ENCODE measurements at regions not wholly inside any gene's neighbourhood (a gene's known extent, or its start where the extent isn't known, plus 50 kb on each side); places are given as distances from the start of the nearest gene placed in this dataset.

DNA sequence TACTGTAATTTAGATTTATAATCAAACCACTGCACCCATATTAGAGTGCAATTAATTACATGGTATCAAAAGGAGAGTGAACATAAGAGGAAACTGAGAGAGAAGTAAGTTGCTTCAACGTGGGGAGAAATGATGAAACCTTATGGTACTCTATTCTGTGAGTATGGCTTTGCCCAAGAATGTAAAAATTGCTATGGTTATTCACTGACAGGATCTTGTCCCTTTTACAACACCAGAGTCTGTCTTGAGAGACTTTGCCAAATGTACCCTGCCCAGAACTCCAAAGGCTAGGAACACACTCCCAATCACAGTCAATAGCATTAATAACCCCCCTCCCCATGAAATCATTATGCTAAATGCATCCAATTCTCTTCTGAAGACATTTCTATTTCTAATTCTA lies 974.8 kb upstream of the POU3F3 start:
- H3K79me2 ChIP-seq (ENCODE audit: control insufficient read depth, insufficient read depth, low read length) = no peaks in the 10 kb centered on the region
- no peak overlapping the region for H3K9ac ChIP-seq (ENCODE audit: insufficient read depth, low read length)
- H3K27me3 ChIP-seq (ENCODE audit: control insufficient read depth, insufficient read depth, low read length) = no peaks in the 10 kb centered on the region
- H3K4me3 ChIP-seq (replicated peaks in 1 of 4; ENCODE audit: control extremely low read depth in 1 of 4, insufficient read depth in 1 of 4, low read depth in 3 of 4, low read length in 4 of 4) = no peak overlapping the region
- H3K4me1 ChIP-seq (ENCODE audit: control insufficient read depth, extremely low read depth, insufficient read depth, low read length) = no peaks in the 10 kb centered on the region
- H2AFZ ChIP-seq (ENCODE audit: low read length) = no peak overlapping the region
- no peak for DNase-seq (ENCODE audit: low read depth in 2 of 2)
- no peaks in the 10 kb centered on the region for H3K36me3 ChIP-seq (ENCODE audit: control insufficient read depth, insufficient read depth, low read length)
- no peaks in the 10 kb centered on the region for H4K20me1 ChIP-seq (ENCODE audit: control insufficient read depth, extremely low read depth, insufficient read depth, low read length)
- no peaks in the 10 kb centered on the region for H3K9me3 ChIP-seq (ENCODE audit: control insufficient read depth, insufficient read depth, low read depth, low read length)
- H3K4me2 ChIP-seq (ENCODE audit: extremely low read depth, insufficient read depth, low read length) = no peak overlapping the region
- no peak overlapping the region for H3K27ac ChIP-seq (ENCODE audit: insufficient read depth, low read length)
- TF ChIP-seq, protein P1, sequence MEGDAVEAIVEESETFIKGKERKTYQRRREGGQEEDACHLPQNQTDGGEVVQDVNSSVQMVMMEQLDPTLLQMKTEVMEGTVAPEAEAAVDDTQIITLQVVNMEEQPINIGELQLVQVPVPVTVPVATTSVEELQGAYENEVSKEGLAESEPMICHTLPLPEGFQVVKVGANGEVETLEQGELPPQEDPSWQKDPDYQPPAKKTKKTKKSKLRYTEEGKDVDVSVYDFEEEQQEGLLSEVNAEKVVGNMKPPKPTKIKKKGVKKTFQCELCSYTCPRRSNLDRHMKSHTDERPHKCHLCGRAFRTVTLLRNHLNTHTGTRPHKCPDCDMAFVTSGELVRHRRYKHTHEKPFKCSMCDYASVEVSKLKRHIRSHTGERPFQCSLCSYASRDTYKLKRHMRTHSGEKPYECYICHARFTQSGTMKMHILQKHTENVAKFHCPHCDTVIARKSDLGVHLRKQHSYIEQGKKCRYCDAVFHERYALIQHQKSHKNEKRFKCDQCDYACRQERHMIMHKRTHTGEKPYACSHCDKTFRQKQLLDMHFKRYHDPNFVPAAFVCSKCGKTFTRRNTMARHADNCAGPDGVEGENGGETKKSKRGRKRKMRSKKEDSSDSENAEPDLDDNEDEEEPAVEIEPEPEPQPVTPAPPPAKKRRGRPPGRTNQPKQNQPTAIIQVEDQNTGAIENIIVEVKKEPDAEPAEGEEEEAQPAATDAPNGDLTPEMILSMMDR (conservative IDR thresholded peaks at IDR 0.05 in 1 of 2, IDR thresholded peaks at IDR 0.05 in 1 of 2; ENCODE audit: low read depth in 1 of 2, low read length in 2 of 2) = no peak
- no peak for TF ChIP-seq EZH2 (IDR thresholded peaks at IDR 0.05; ENCODE audit: low read length, missing control alignments)

DNA sequence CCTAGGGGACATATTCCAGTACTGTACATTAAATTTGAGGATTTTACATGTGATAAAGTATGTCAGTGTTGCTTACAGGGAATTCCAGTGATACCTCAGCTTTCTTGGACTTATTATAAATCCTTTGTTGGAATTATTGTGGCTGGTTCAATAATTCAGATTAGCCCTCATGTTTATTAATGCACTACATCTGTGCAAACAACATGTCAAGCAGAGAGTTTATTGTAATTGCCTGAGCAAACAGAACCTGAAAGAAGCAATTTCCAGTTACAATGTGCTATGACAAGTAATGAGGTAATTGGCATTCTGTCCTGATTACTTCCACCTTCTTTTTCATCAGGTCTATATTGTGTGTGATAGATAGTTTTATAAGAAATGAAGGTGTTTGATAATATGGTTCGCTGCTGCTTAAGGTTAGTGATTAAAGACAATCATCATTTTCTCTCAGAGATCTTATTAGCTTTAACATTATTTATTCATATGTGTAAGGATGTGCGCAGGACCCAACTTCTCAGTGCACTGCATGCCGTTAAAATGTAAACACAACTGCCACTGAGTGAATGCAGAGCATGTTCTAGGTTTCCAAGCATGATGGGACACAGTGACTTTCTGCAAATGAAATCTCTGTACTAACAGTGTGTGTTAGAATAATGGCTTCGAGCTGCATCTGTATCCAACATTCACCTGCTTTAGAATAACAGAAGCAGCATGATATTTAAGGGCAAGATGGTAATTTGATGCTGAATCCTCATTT lies 973.7 kb upstream of the POU3F3 start:
- no peak overlapping the region for H3K4me2 ChIP-seq (ENCODE audit: extremely low read depth, insufficient read depth, low read length)

DNA sequence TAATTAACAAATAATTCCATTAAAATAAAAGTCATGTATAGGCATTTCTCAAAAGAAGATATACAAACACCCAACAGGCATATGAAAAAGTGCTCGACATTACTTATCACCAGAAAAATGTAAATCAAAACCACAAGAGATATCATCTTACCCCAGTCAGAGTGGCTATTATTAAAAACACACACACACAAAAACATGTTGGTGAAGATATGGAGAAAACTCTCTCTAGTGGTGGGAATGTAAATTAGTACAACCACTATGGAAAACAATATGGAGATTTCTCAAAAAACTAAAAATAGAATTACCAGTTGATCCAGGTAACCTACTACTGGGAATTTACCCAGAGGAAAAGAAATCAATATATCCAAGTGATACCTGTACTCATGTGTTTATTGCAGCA lies 966.3 kb upstream of the POU3F3 start:
- DNase-seq (ENCODE audit: low read depth in 2 of 2) = peak in 1 of 2 donors; percentile 32
- Histone ChIP-seq H3K9me3 (ENCODE audit: control insufficient read depth, insufficient read depth, low read depth, low read length) (no peaks in the 10 kb centered on the region), H4K20me1 (ENCODE audit: control insufficient read depth, extremely low read depth, insufficient read depth, low read length) (no peaks in the 10 kb centered on the region), H3K27ac (ENCODE audit: insufficient read depth, low read length) (no peak overlapping the region), H3K9ac (ENCODE audit: insufficient read depth, low read length) (no peak overlapping the region), H3K27me3 (ENCODE audit: control insufficient read depth, insufficient read depth, low read length) (no peaks in the 10 kb centered on the region), H3K4me2 (ENCODE audit: extremely low read depth, insufficient read depth, low read length) (no peak overlapping the region), H2AFZ (ENCODE audit: low read length) (no peak overlapping the region), H3K4me1 (ENCODE audit: control insufficient read depth, extremely low read depth, insufficient read depth, low read length) (no peaks in the 10 kb centered on the region), H3K36me3 (ENCODE audit: control insufficient read depth, insufficient read depth, low read length) (no peaks in the 10 kb centered on the region), H3K79me2 (ENCODE audit: control insufficient read depth, insufficient read depth, low read length) (no peaks in the 10 kb centered on the region), H3K4me3 (replicated peaks in 1 of 4; ENCODE audit: control extremely low read depth in 1 of 4, insufficient read depth in 1 of 4, low read depth in 3 of 4, low read length in 4 of 4) (no peak overlapping the region)
- TF ChIP-seq, protein P1 (conservative IDR thresholded peaks at IDR 0.05 in 1 of 2, IDR thresholded peaks at IDR 0.05 in 1 of 2; ENCODE audit: low read depth in 1 of 2, low read length in 2 of 2) = no peak
- no peak for TF ChIP-seq EZH2 (IDR thresholded peaks at IDR 0.05; ENCODE audit: low read length, missing control alignments)

More for the DNA sequence above, 973.7 kb upstream of the POU3F3 start:
- no peaks in the 10 kb centered on the region for H3K4me1 ChIP-seq (ENCODE audit: control insufficient read depth, extremely low read depth, insufficient read depth, low read length)
- no peak overlapping the region for H3K27ac ChIP-seq (ENCODE audit: insufficient read depth, low read length)
- no peaks in the 10 kb centered on the region for H3K9me3 ChIP-seq (ENCODE audit: control insufficient read depth, insufficient read depth, low read depth, low read length)
- H3K36me3 ChIP-seq (ENCODE audit: control insufficient read depth, insufficient read depth, low read length) = no peaks in the 10 kb centered on the region
- no peak overlapping the region for H2AFZ ChIP-seq (ENCODE audit: low read length)
- no peak overlapping the region for H3K4me3 ChIP-seq (replicated peaks in 1 of 4; ENCODE audit: control extremely low read depth in 1 of 4, insufficient read depth in 1 of 4, low read depth in 3 of 4, low read length in 4 of 4)
- no peak for DNase-seq (ENCODE audit: low read depth in 2 of 2)
- no peak overlapping the region for H3K9ac ChIP-seq (ENCODE audit: insufficient read depth, low read length)
- H4K20me1 ChIP-seq (ENCODE audit: control insufficient read depth, extremely low read depth, insufficient read depth, low read length) = no peaks in the 10 kb centered on the region
- no peaks in the 10 kb centered on the region for H3K27me3 ChIP-seq (ENCODE audit: control insufficient read depth, insufficient read depth, low read length)
- TF ChIP-seq, protein P1 (conservative IDR thresholded peaks at IDR 0.05 in 1 of 2, IDR thresholded peaks at IDR 0.05 in 1 of 2; ENCODE audit: low read depth in 1 of 2, low read length in 2 of 2) = no peak
- TF ChIP-seq EZH2 (IDR thresholded peaks at IDR 0.05; ENCODE audit: low read length, missing control alignments) = no peak
- H3K79me2 ChIP-seq (ENCODE audit: control insufficient read depth, insufficient read depth, low read length) = no peaks in the 10 kb centered on the region

Data from fibroblast of lung (primary cell).